K562 (cell line): ENCODE measurements at regions not wholly inside any gene's neighbourhood (a gene's known extent, or its start where the extent isn't known, plus 50 kb on each side); places are given as distances from the start of the nearest gene placed in this dataset.

Source experiments
- ARNT ChIP-seq, 2 experiments: fragments of 450-650 bp; IDR thresholded peaks; 2 replicates each; pipeline ENCODE4 v1.6.1; 2016; ENCODE audit warnings: mild to moderate bottlenecking in 1 of 2
- ATF7 ChIP-seq: fragments of 450-650 bp; IDR thresholded peaks from 2 replicates; pipeline ENCODE4 v1.7.1; 2014; ENCODE audit warnings: mild to moderate bottlenecking, moderate library complexity
- BHLHE40 ChIP-seq: IDR thresholded peaks from 2 replicates; pipeline ENCODE4 v1.6.1; 2011; ENCODE audit warnings: low read length, improper control_type of control experiment
- BMI1 ChIP-seq: fragments of 150-350 bp; IDR thresholded peaks from 2 replicates; pipeline ENCODE4 v1.6.1; 2014; ENCODE audit warnings: low read length
- FOXM1 ChIP-seq, 2 experiments: fragments of 450-650 bp in 1 of 2; sonication (generic) in 1 of 2; formaldehyde crosslinking in 1 of 2; IDR thresholded peaks; 2 replicates each; pipeline versions ENCODE4 v1.6.1 to v1.9.0; 2017 to 2022; ENCODE audit warnings: low read depth in 2 of 2, mild to moderate bottlenecking in 2 of 2, missing genetic modification reagents in 1 of 2, moderate library complexity in 1 of 2
- HES1 ChIP-seq: fragments of 450-650 bp; IDR thresholded peaks from 2 replicates; pipeline ENCODE4 v1.6.1; 2016; ENCODE audit warnings: low read depth, mild to moderate bottlenecking, moderate library complexity
- MYC ChIP-seq, 2 experiments: fragments of 250-450 bp in 1 of 2; sonication (Bioruptor Pico) in 1 of 2; IDR thresholded peaks; 2 replicates each; pipeline versions ENCODE4 v1.5.1 to v1.6.1; 2012 to 2021; ENCODE audit warnings: low read depth in 2 of 2, borderline replicate concordance in 1 of 2, improper control_type of control experiment in 1 of 2, low read length in 1 of 2, mild to moderate bottlenecking in 1 of 2, moderate library complexity in 1 of 2
- NCOA6 ChIP-seq: fragments of 450-650 bp; IDR thresholded peaks from 2 replicates; pipeline ENCODE4 v1.6.1; 2017; ENCODE audit warnings: mild to moderate bottlenecking
- SRSF1 ChIP-seq: fragments of 200-400 bp; formaldehyde crosslinking; IDR thresholded peaks from 2 replicates; pipeline ENCODE4 v1.6.1; 2017; ENCODE audit warnings: mild to moderate bottlenecking, low read depth, low read length, moderate library complexity
- TSHZ1 ChIP-seq: fragments of 250-450 bp; sonication (Bioruptor Pico); IDR thresholded peaks from 2 replicates; pipeline ENCODE4 v1.4.0; 2020; ENCODE audit warnings: mild to moderate bottlenecking, moderate library complexity
- ZNF717 ChIP-seq: fragments of 250-450 bp; sonication (Bioruptor Pico); IDR thresholded peaks from 2 replicates; pipeline ENCODE4 v1.5.0; 2021

GRCh38 chr6:14452567-14453527, 335.3 kb downstream of the CD83 start (continued):
- TF ChIP-seq ARNT (IDR thresholded peaks at IDR 0.05): peak in 1 of 2 experiments; percentile 76; a peak in 2 of 4 replicates
- peak; percentile 39; the same call in 1 of the 2 replicates for TF ChIP-seq HES1
- TF ChIP-seq MYC (IDR thresholded peaks at IDR 0.05; ENCODE audit: low read depth, low read length): peak; percentile 84
- TF ChIP-seq MYC (CRISPR knock-in tag; IDR thresholded peaks at IDR 0.05; ENCODE audit: borderline replicate concordance, low read depth): no peak
- 0 out of 2 replicates have a peak, but pooled peaks have one; percentile 27 for TF ChIP-seq ZNF717 (CRISPR knock-in tag)
- TF ChIP-seq NCOA6: 0 out of 2 replicates have a peak, but pooled peaks have one; percentile 36
- TF ChIP-seq BMI1: 0 out of 2 replicates have a peak, but pooled peaks have one; percentile 29
- TF ChIP-seq ATF7: peak; percentile 87
- TF ChIP-seq BHLHE40: peak; percentile 54; the same call in 1 of the 2 replicates
- peak; percentile 70 for TF ChIP-seq FOXM1 (IDR thresholded peaks at IDR 0.05; ENCODE audit: low read depth)
- TF ChIP-seq FOXM1 (CRISPR knock-in tag; IDR thresholded peaks at IDR 0.05; ENCODE audit: low read depth): no peak
- no peak for TF ChIP-seq TSHZ1
- no peak for TF ChIP-seq SRSF1
